ENCODE measurements at regions not wholly inside any gene's neighbourhood (a gene's known extent, or its start where the extent isn't known, plus 50 kb on each side); places are given as distances from the start of the nearest gene placed in this dataset.
"Not testable (repeated sequence)": the region's sequence is repeated elsewhere in the genome, so short reads cannot be mapped to it uniquely, and the experiment has no call there.

DNA sequence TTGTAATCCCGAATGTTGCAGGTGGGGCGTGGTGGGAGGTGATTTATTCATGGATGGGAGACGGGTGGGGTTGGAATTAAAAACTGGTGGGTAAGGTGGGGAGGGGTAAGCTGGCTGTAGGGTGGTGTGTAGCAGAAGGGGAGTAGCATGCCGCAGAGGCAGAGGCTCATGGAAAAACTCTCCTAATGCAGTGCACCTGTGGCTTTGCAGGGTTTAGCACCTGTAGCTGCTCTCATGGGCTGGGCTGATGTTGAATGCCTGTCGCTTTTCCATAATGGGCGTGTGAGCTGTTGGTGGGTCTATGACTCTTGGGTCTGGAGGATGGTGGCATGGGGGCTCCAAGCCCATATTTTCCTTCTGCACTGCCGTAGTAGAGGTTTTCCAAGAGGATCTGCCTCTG, 169.0 kb upstream of the ZNF519 start:
- not testable (repeated sequence) for H3K36me3 ChIP-seq (ENCODE audit: control insufficient read depth, low read depth, low read length); H3K4me3 ChIP-seq (ENCODE audit: low read length); H3K27ac ChIP-seq (ENCODE audit: low read length); H3K27me3 ChIP-seq (ENCODE audit: control insufficient read depth, insufficient read depth, low read length); H3K9me3 ChIP-seq (ENCODE audit: control insufficient read depth, low read depth, low read length); H3K4me1 ChIP-seq (ENCODE audit: control insufficient read depth, low read depth, low read length); H3K9ac ChIP-seq (ENCODE audit: low read length)

DNA sequence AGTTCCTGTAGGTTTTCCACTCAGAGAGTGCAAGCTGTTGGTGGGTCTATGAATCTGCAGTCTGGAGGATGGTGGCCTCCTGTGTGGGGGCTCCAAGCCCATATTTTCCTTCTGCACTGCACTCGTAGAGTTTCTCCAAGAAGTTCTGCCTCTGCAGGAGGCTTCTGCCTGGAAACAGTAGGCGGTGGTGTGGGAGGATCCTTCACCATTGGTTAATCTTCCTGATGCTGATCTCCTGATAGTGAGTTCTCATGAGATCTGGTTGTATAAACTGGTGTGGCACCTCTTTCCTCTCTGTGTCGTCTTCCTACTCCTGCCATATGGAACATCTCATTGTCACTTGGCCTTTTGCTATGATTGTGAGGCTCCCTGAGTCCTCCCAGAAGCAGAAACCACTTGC, 162.8 kb upstream of the ZNF519 start:
- H3K4me3 ChIP-seq (ENCODE audit: low read length); H3K4me1 ChIP-seq (ENCODE audit: control insufficient read depth, low read depth, low read length); H3K27ac ChIP-seq (ENCODE audit: low read length); H3K36me3 ChIP-seq (ENCODE audit: control insufficient read depth, low read depth, low read length); H3K9ac ChIP-seq (ENCODE audit: low read length); H3K27me3 ChIP-seq (ENCODE audit: control insufficient read depth, insufficient read depth, low read length); H3K9me3 ChIP-seq (ENCODE audit: control insufficient read depth, low read depth, low read length): not testable (repeated sequence)

DNA sequence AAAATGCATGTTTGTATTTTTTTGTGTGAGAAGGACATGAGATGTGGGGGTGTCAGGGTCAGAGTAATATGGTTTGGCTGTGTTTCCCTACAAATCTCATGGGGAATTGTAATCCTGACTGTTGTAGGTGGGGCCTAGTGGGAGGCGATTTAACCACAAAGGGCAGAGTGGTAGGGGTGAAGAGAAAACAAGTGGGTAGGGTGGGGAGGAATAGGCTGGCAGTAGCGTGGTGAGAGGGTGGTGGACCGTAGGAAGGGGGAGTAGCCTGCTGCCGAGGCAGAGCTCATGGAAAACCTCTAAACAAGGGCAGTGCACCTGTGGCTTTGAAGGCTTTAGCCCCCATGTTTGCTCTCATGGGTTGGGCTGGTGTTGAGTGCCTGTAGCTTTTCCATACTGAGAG, 152.8 kb upstream of the ZNF519 start:
- Histone ChIP-seq H3K36me3 (ENCODE audit: control insufficient read depth, low read depth, low read length) (no peaks in the 10 kb centered on the region), H3K9ac (ENCODE audit: low read length) (no peak overlapping the region), H3K27ac (ENCODE audit: low read length) (no peak overlapping the region), H3K4me3 (ENCODE audit: low read length) (no peak overlapping the region), H3K27me3 (ENCODE audit: control insufficient read depth, insufficient read depth, low read length) (no peaks in the 10 kb centered on the region), H3K9me3 (ENCODE audit: control insufficient read depth, low read depth, low read length) (no peaks in the 10 kb centered on the region), H3K4me1 (ENCODE audit: control insufficient read depth, low read depth, low read length) (no peaks in the 10 kb centered on the region)

DNA sequence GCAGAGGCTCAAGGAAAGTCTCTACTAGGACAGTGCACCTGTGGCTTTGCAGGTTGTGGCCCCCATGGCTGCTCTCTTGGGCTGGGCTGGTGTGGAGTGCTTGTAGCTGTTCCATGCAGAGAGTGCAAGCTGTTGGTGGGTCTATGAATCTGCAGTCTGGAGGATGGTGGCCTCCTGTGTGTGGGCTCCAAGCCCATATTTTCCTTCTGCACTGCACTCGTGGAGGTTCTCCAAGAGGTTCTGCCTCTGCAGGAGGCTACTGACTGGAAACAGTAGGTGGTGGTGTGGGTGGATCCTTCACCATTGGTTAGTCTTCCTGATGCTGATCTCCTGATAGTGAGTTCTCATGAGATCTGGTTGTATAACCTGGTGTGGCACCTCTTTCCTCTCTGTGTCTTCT, 143.2 kb upstream of the ZNF519 start:
- not testable (repeated sequence) for H3K27me3 ChIP-seq (ENCODE audit: control insufficient read depth, insufficient read depth, low read length); H3K9ac ChIP-seq (ENCODE audit: low read length); H3K9me3 ChIP-seq (ENCODE audit: control insufficient read depth, low read depth, low read length); H3K27ac ChIP-seq (ENCODE audit: low read length); H3K4me1 ChIP-seq (ENCODE audit: control insufficient read depth, low read depth, low read length); H3K4me3 ChIP-seq (ENCODE audit: low read length); H3K36me3 ChIP-seq (ENCODE audit: control insufficient read depth, low read depth, low read length)

DNA sequence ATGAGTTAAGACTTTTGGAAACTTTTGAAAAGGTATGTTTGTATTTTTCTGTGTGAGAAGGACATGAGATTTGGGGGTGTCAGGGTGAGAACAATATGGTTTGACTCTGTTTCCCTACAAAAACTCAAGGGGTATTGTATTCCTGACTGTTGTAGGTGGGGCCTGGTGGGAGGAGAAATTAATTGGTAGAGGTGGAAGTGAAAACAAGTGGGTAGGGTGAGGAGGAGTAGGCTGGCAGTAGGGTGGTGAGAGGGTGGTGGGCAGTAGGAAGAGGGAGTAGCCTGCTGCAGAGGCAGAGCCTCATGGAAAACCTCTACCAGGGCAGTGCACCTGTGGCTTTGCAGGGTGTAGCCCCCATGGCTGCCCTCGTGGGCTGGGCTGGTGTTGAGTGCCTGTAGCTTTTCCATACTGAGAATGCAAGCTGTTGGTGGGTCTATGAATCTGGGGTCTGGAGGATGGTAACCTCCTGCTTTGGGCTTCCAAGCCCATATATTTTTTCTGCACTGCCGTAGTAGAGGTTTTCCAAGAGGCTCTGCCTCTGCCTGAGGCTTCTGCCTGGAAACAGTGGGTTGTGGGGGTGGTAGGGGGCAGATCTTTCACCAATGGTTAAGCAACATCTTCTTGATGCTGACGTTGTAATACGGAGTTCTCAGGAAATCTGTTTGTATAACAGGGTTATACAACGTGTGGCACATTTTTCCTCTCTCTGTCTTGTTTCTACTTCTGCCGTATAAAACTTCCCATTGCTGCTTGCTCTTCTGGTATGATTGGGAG, 133.6 kb upstream of the ZNF519 start:
- H3K36me3 ChIP-seq (ENCODE audit: control insufficient read depth, low read depth, low read length); H3K27ac ChIP-seq (ENCODE audit: low read length); H3K4me3 ChIP-seq (ENCODE audit: low read length); H3K9me3 ChIP-seq (ENCODE audit: control insufficient read depth, low read depth, low read length); H3K27me3 ChIP-seq (ENCODE audit: control insufficient read depth, insufficient read depth, low read length); H3K4me1 ChIP-seq (ENCODE audit: control insufficient read depth, low read depth, low read length); H3K9ac ChIP-seq (ENCODE audit: low read length): not testable (repeated sequence)

DNA sequence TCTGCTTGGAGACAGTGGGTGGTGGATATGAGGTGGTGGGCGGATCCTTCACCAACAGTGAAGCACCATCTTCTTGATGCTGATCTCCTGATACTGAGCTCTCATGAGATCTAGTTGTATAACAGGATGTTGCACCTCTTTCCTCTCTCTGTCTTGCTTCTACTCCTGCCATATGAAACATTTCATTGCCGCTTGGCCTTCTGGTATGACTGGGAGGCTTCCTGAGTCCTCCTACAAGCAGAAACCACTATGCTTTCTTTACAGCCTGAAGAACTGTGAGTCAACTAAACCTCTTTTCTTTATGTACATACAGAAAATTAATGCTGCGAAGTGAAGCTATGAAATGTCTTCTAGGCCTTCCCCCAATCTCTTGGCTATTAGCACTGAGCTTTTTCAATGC, 130.6 kb upstream of the ZNF519 start:
- H3K4me1 ChIP-seq (ENCODE audit: control insufficient read depth, low read depth, low read length) = not testable (repeated sequence)

DNA sequence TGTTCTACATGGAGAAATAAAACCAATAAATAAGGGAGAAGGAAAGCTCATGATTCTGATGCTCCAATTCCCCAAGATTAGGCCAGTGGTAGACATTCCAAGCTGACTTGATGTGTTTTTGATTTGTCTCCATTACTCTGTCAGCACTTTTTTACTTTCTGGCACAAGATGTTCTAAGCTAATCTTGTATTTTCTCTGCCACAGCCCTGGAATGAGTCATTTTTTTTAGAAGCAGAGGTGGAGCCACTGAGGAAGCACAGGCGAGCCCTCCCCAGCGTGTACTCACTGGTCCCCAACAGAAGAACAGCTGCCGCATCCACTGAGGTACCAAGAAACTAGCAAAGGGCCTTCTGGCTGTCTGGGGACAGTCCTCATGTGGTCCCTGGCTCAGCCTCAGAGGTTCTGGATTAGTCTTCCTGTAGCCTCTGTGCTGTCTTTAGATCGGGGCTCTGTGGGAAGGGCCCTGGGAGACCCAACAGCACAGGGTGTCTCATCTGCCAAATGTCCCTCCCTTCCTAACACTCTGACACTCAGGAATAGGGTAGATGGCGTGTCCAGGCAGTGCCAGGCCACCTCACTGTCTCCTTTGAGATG, 117.9 kb upstream of the ZNF519 start:
- H3K27me3 ChIP-seq (ENCODE audit: control insufficient read depth, insufficient read depth, low read length); H3K27ac ChIP-seq (ENCODE audit: low read length); H3K9ac ChIP-seq (ENCODE audit: low read length); H3K9me3 ChIP-seq (ENCODE audit: control insufficient read depth, low read depth, low read length); H3K4me3 ChIP-seq (ENCODE audit: low read length); H3K4me1 ChIP-seq (ENCODE audit: control insufficient read depth, low read depth, low read length); H3K36me3 ChIP-seq (ENCODE audit: control insufficient read depth, low read depth, low read length): not testable (repeated sequence)

More for the DNA sequence above, 130.6 kb upstream of the ZNF519 start:
- not testable (repeated sequence) for H3K4me3 ChIP-seq (ENCODE audit: low read length); H3K9ac ChIP-seq (ENCODE audit: low read length); H3K27ac ChIP-seq (ENCODE audit: low read length); H3K36me3 ChIP-seq (ENCODE audit: control insufficient read depth, low read depth, low read length); H3K27me3 ChIP-seq (ENCODE audit: control insufficient read depth, insufficient read depth, low read length); H3K9me3 ChIP-seq (ENCODE audit: control insufficient read depth, low read depth, low read length)

DNA sequence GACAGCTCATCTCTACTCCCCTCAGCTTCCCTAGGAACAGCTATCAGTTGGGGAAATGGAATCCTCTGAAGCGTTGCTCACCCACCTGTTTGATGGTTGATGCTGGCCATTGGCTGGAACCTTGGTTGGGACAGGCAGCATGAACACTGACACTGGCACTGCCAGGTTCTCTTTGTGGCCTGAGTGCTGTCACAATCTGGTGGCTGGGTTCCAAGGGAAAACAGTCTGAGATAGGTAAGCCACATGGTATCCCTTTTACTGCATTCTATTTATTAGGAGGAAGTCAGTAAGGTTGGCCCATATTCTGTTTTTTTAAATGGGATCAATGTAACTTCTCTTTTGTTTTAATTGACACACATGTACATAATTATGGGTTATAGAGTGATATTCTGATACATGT, 107.0 kb upstream of the ZNF519 start:
- H3K36me3 ChIP-seq (ENCODE audit: control insufficient read depth, low read depth, low read length) = not testable (repeated sequence)

DNA sequence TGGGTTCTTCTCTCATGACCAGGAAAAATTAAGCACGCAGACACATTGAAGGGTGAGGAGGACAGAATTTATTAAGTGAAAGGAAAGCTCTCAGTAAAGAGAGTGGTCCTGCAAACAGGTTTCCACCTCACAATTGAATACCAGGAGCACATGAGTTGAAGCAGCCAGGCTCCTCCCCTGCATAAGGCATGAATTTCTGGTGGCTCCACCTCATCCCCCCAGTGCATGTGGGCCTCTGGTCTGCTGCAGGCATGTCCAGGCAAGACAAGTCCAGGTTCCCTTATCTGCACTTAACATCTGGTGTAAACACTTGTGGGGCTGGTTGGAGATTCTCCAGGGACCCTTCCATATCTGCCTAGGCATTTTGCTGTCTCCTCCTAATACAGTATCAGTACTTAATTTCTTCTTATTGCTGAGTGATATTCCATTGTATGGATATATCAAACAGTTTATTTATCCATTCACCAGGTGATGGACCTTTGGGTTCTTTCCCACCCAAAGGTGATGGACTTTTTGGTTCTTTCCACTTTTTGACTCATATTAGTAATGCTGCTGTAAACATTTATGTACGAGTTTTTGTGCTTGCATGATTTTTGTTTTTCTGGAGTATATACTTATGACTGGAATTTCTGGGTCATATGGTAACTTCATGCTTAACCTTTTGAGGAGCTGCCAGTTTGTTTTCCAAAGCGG, 104.3 kb upstream of the ZNF519 start:
- H3K4me1 ChIP-seq (ENCODE audit: control insufficient read depth, low read depth, low read length) = not testable (repeated sequence)

More for the DNA sequence above, 107.0 kb upstream of the ZNF519 start:
- H3K27ac ChIP-seq (ENCODE audit: low read length); H3K9ac ChIP-seq (ENCODE audit: low read length); H3K4me3 ChIP-seq (ENCODE audit: low read length); H3K9me3 ChIP-seq (ENCODE audit: control insufficient read depth, low read depth, low read length); H3K4me1 ChIP-seq (ENCODE audit: control insufficient read depth, low read depth, low read length); H3K27me3 ChIP-seq (ENCODE audit: control insufficient read depth, insufficient read depth, low read length): not testable (repeated sequence)

DNA sequence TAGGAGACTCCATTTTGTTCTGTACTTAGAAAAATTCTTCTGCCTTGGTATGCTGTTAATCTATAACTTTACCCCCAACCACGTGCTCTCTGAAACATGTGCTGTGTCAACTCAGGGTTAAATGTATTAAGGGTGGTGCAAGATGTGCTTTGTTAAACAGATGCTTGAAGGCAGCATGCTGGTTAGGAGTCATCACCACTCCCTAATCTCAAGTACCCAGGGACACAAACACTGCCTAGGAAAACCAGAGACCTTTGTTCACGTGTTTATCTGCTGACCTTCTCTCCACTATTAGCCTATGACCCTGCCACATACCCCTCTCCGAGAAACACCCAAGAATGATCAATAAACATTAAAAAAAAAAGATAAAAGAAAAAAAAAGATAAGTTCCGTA, 93.0 kb upstream of the ZNF519 start:
- H3K4me1 ChIP-seq (ENCODE audit: control insufficient read depth, low read depth, low read length); H3K27ac ChIP-seq (ENCODE audit: low read length); H3K9me3 ChIP-seq (ENCODE audit: control insufficient read depth, low read depth, low read length); H3K27me3 ChIP-seq (ENCODE audit: control insufficient read depth, insufficient read depth, low read length); H3K4me3 ChIP-seq (ENCODE audit: low read length); H3K9ac ChIP-seq (ENCODE audit: low read length); H3K36me3 ChIP-seq (ENCODE audit: control insufficient read depth, low read depth, low read length): not testable (repeated sequence)

More for the DNA sequence above, 104.3 kb upstream of the ZNF519 start:
- H3K9ac ChIP-seq (ENCODE audit: low read length); H3K4me3 ChIP-seq (ENCODE audit: low read length); H3K36me3 ChIP-seq (ENCODE audit: control insufficient read depth, low read depth, low read length); H3K27me3 ChIP-seq (ENCODE audit: control insufficient read depth, insufficient read depth, low read length); H3K9me3 ChIP-seq (ENCODE audit: control insufficient read depth, low read depth, low read length); H3K27ac ChIP-seq (ENCODE audit: low read length): not testable (repeated sequence)

DNA sequence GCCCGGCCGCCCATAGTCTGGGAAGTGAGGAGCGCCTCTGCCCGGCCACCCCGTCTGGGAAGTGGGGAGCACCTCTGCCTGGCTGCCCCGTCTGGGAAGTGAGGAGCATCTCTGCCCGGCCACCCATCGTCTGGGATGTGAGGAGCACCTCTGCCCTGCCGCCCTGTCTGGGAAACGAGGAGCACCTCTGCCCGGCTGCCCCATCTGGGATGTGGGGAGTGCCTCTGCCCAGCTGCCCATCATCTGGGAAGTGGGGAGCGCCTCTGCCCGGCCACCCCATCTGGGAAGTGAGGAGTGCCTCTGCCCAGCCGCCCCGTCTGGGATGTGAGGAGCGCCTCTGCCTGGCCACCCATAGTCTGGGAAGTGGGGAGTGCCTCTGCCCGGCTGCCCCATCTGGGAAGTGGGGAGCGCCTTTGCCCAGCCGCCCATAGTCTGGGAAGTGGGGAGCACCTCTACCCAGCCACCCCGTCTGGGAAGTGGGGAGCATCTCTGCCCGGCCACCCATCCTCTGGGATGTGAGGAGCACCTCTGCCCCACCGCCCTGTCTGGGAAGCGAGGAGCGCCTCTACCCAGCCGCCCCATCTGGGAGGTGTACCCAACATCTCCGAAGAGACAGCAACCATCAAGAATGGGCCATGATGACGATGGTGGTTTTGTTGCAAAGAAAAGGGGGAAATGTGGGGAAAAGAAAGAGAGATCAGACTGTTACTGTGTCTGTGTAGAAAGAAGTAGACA, 92.5 kb upstream of the ZNF519 start:
- H3K27me3 ChIP-seq (ENCODE audit: control insufficient read depth, insufficient read depth, low read length); H3K27ac ChIP-seq (ENCODE audit: low read length); H3K9me3 ChIP-seq (ENCODE audit: control insufficient read depth, low read depth, low read length); H3K4me1 ChIP-seq (ENCODE audit: control insufficient read depth, low read depth, low read length); H3K36me3 ChIP-seq (ENCODE audit: control insufficient read depth, low read depth, low read length); H3K9ac ChIP-seq (ENCODE audit: low read length); H3K4me3 ChIP-seq (ENCODE audit: low read length): not testable (repeated sequence)

All from iPS-18a (cell line).